HUES6 (cell line): ENCODE measurements at regions not wholly inside any gene's neighbourhood (a gene's known extent, or its start where the extent isn't known, plus 50 kb on each side); places are given as distances from the start of the nearest gene placed in this dataset.

Experiments
- H3K27ac ChIP-seq: 2 replicates; pipeline ENCODE4 v1.7.0; 2013; ENCODE audit warnings: low read depth, mild to moderate bottlenecking, low read length, inconsistent platforms
- H3K27me3 ChIP-seq: 2 replicates; pipeline ENCODE4 v1.6.1; 2013; ENCODE audit warnings: low read length; ENCODE audit not compliant: control insufficient read depth, insufficient read depth
- H3K36me3 ChIP-seq: 2 replicates; pipeline ENCODE4 v1.6.1; 2013; ENCODE audit warnings: low read length; ENCODE audit not compliant: control insufficient read depth, insufficient read depth
- H3K4me1 ChIP-seq: 2 replicates; pipeline ENCODE4 v1.6.1; 2013; ENCODE audit warnings: low read length; ENCODE audit not compliant: control insufficient read depth, insufficient read depth
- H3K4me3 ChIP-seq: 2 replicates; pipeline ENCODE4 v1.5.1; 2013; ENCODE audit warnings: low read depth, low read length
- H3K9ac ChIP-seq: one replicate; pipeline ENCODE4 v1.6.1; 2013; ENCODE audit warnings: mild to moderate bottlenecking, low read length
- H3K9me3 ChIP-seq: 2 replicates; pipeline ENCODE4 v1.6.1; 2013; ENCODE audit warnings: low read depth, low read length; ENCODE audit not compliant: control insufficient read depth, insufficient read depth

- no peaks in the 10 kb centered on the region for H3K36me3 ChIP-seq
- H3K9me3 ChIP-seq, result no peaks in the 10 kb centered on the region
- H3K9ac ChIP-seq, result no peak overlapping the region
- no peak overlapping the region for H3K27ac ChIP-seq
- peaks cover 14% of the 10 kb centered on the region for H3K4me1 ChIP-seq
- H3K27me3 ChIP-seq, result no peaks in the 10 kb centered on the region
- no peak overlapping the region for H3K4me3 ChIP-seq
These were observed 92.0 kb upstream of the SPATA13 start for GRCh38 chr13:24068472-24068871.

GRCh38 chr13:24071016-24071415 is 89.5 kb upstream of the SPATA13 start:
- Histone ChIP-seq H3K4me1 (peaks cover 13% of the 10 kb centered on the region), H3K9ac (no peak overlapping the region), H3K27me3 (no peaks in the 10 kb centered on the region), H3K27ac (no peak overlapping the region), H3K4me3 (no peak overlapping the region), H3K36me3 (no peaks in the 10 kb centered on the region), H3K9me3 (no peaks in the 10 kb centered on the region)

- no peaks in the 10 kb centered on the region for H3K27me3 ChIP-seq
- H3K9ac ChIP-seq, result no peak overlapping the region
- no peaks in the 10 kb centered on the region for H3K9me3 ChIP-seq
- no peak overlapping the region for H3K27ac ChIP-seq
- H3K36me3 ChIP-seq, result no peaks in the 10 kb centered on the region
- no peak overlapping the region for H3K4me3 ChIP-seq
- H3K4me1 ChIP-seq, result peaks cover 10% of the 10 kb centered on the region
These were observed 89.0 kb upstream of the SPATA13 start for GRCh38 chr13:24071423-24072075.

GRCh38 chr13:24073657-24074056 is 86.9 kb upstream of the SPATA13 start:
- H3K9me3 ChIP-seq, result no peaks in the 10 kb centered on the region
- H3K36me3 ChIP-seq, result no peaks in the 10 kb centered on the region
- no peak overlapping the region for H3K4me3 ChIP-seq
- H3K9ac ChIP-seq, result no peak overlapping the region
- H3K27ac ChIP-seq, result no peak overlapping the region
- H3K4me1 ChIP-seq, result peaks cover 5% of the 10 kb centered on the region
- no peaks in the 10 kb centered on the region for H3K27me3 ChIP-seq

- Histone ChIP-seq H3K27ac (no peak overlapping the region), H3K4me3 (no peak overlapping the region)
These were observed 85.8 kb upstream of the SPATA13 start for GRCh38 chr13:24074678-24075077.

GRCh38 chr13:24075137-24075975 is 85.2 kb upstream of the SPATA13 start:
- Histone ChIP-seq H3K4me3 (no peak overlapping the region), H3K36me3 (no peaks in the 10 kb centered on the region), H3K9me3 (no peaks in the 10 kb centered on the region), H3K27me3 (no peaks in the 10 kb centered on the region), H3K9ac (no peak overlapping the region), H3K27ac (no peak overlapping the region), H3K4me1 (peaks cover 5% of the 10 kb centered on the region)

More at GRCh38 chr13:24074678-24075077, 85.8 kb upstream of the SPATA13 start:
- Histone ChIP-seq H3K36me3 (no peaks in the 10 kb centered on the region), H3K4me1 (peaks cover 5% of the 10 kb centered on the region), H3K9ac (no peak overlapping the region), H3K27me3 (no peaks in the 10 kb centered on the region), H3K9me3 (no peaks in the 10 kb centered on the region)

GRCh38 chr13:24076109-24076508 is 84.4 kb upstream of the SPATA13 start:
- H3K4me1 ChIP-seq, result peaks cover 5% of the 10 kb centered on the region
- H3K9ac ChIP-seq, result no peak overlapping the region
- H3K4me3 ChIP-seq, result no peak overlapping the region
- H3K36me3 ChIP-seq, result no peaks in the 10 kb centered on the region
- H3K27ac ChIP-seq, result no peak overlapping the region
- H3K9me3 ChIP-seq, result no peaks in the 10 kb centered on the region
- H3K27me3 ChIP-seq, result no peaks in the 10 kb centered on the region

GRCh38 chr13:24076636-24077035 is 83.9 kb upstream of the SPATA13 start:
- Histone ChIP-seq H3K9me3 (no peaks in the 10 kb centered on the region), H3K4me3 (no peak overlapping the region), H3K27ac (no peak overlapping the region), H3K36me3 (no peaks in the 10 kb centered on the region), H3K4me1 (peaks cover 5% of the 10 kb centered on the region), H3K9ac (no peak overlapping the region), H3K27me3 (no peaks in the 10 kb centered on the region)

- Histone ChIP-seq H3K27me3 (no peaks in the 10 kb centered on the region), H3K9ac (no peak overlapping the region), H3K4me3 (no peak overlapping the region), H3K9me3 (no peaks in the 10 kb centered on the region), H3K27ac (no peak overlapping the region), H3K4me1 (peaks cover 18% of the 10 kb centered on the region), H3K36me3 (no peaks in the 10 kb centered on the region)
These were observed 80.4 kb upstream of the SPATA13 start for GRCh38 chr13:24080134-24080533.

- no peaks in the 10 kb centered on the region for H3K9me3 ChIP-seq
- peaks cover 22% of the 10 kb centered on the region for H3K4me1 ChIP-seq
- no peaks in the 10 kb centered on the region for H3K27me3 ChIP-seq
- H3K27ac ChIP-seq, result no peak overlapping the region
- H3K9ac ChIP-seq, result no peak overlapping the region
- H3K4me3 ChIP-seq, result no peak overlapping the region
- H3K36me3 ChIP-seq, result no peaks in the 10 kb centered on the region
These were observed 79.1 kb upstream of the SPATA13 start for GRCh38 chr13:24081387-24081786.

GRCh38 chr13:24083141-24083540 is 77.4 kb upstream of the SPATA13 start:
- Histone ChIP-seq H3K4me1 (peaks cover 24% of the 10 kb centered on the region), H3K4me3 (no peak overlapping the region), H3K9ac (no peak overlapping the region), H3K9me3 (no peaks in the 10 kb centered on the region), H3K27ac (no peak overlapping the region), H3K27me3 (no peaks in the 10 kb centered on the region), H3K36me3 (no peaks in the 10 kb centered on the region)
